Colonic mucosa (tissue), 4 donors: ENCODE measurements at regions not wholly inside any gene's neighbourhood (a gene's known extent, or its start where the extent isn't known, plus 50 kb on each side); places are given as distances from the start of the nearest gene placed in this dataset.
"Not testable (repeated sequence)": the region's sequence is repeated elsewhere in the genome, so short reads cannot be mapped to it uniquely, and the experiment has no call there.

Experiments used
- DNase-seq: peaks from one replicate; pipeline ENCODE4 v3.0.0-alpha.2; 2020
- H3K27ac ChIP-seq: fragments of 200-600 bp; one replicate; pipeline ENCODE4 v1.8.0; 2021
- H3K27me3 ChIP-seq: fragments of 200-600 bp; one replicate; pipeline ENCODE4 v1.8.0; 2021
- H3K36me3 ChIP-seq: fragments of 200-600 bp; one replicate; pipeline ENCODE4 v1.8.0; 2021
- H3K4me1 ChIP-seq: fragments of 200-600 bp; one replicate; pipeline ENCODE4 v1.8.0; 2021; ENCODE audit warnings: mild to moderate bottlenecking
- H3K4me3 ChIP-seq: fragments of 200-600 bp; one replicate; pipeline ENCODE4 v1.8.0; 2021
- H3K9ac ChIP-seq, 2 donors: one replicate each; pipeline ENCODE4 v1.7.0; 2013; ENCODE audit warnings: control low read depth in 2 of 2, low read depth in 2 of 2, low read length in 2 of 2
- H3K9me3 ChIP-seq: fragments of 200-600 bp; one replicate; pipeline ENCODE4 v1.8.0; 2021
- intact Hi-C: fragments of 100-400 bp; cut with DNase I; formaldehyde crosslinking; loops from one replicate; pipeline ENCODE4 v1.14.1; 2022
- TF ChIP-seq, protein P1 (sequence below): fragments of 200-600 bp; IDR thresholded peaks from one replicate; pipeline ENCODE4 v1.8.0; 2022; ENCODE audit warnings: antibody characterized with exemption, mild to moderate bottlenecking
- donor health status: healthy.
- donor health status: DM: no; HTN: no; CAD: no.
- donor health status: DM: no; HTN: no; CAD: no.

DNA sequence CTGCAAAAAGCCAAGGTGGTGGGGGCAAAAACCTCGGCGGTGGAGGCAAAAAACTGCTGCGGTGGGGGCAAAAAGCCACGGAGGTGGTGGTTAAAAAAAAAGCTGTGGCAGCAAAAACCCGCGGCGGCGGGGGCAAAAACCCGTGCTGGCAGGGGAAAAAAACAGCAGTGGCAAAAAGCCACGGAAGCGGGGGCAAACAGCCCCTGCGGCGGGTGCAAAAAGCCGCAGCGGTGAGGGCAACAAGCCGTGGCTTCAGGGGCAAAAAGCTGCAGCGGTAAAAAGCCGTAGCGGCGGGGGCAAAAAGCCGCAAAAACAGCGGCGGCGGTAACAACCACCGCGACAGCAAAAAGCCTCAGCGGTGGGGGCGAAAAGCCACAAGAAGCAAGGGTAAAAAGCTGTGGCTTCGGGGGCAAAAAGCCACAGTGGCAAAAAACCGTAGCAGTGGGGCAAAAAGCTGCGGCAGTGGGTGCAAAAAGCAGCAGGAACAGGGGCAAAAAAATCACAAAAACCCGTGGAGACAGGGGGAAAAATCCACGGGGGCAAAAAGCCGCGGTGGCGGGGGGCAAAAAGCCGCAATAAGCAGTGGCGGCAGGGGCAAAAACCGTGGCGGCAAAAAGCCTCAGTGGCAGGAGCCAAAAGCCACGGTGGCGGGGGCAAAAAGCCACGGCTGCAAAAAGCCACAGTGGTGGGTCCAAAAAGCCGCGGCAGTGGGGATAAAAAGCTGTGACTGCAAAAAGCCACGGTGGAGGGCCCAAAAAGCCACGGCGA is 193.7 kb downstream of the SHCBP1 start:
- H3K9ac ChIP-seq, result no peak overlapping the region
- no peaks in the 10 kb centered on the region for H3K9me3 ChIP-seq
- intact Hi-C loops, result no loop called here
- no peaks in the 10 kb centered on the region for H3K36me3 ChIP-seq
- H3K4me1 ChIP-seq, result no peaks in the 10 kb centered on the region
- no peak for DNase-seq
- no peak overlapping the region for H3K4me3 ChIP-seq
- H3K27ac ChIP-seq, result no peak overlapping the region
- H3K27me3 ChIP-seq, result no peaks in the 10 kb centered on the region
- TF ChIP-seq, protein P1, sequence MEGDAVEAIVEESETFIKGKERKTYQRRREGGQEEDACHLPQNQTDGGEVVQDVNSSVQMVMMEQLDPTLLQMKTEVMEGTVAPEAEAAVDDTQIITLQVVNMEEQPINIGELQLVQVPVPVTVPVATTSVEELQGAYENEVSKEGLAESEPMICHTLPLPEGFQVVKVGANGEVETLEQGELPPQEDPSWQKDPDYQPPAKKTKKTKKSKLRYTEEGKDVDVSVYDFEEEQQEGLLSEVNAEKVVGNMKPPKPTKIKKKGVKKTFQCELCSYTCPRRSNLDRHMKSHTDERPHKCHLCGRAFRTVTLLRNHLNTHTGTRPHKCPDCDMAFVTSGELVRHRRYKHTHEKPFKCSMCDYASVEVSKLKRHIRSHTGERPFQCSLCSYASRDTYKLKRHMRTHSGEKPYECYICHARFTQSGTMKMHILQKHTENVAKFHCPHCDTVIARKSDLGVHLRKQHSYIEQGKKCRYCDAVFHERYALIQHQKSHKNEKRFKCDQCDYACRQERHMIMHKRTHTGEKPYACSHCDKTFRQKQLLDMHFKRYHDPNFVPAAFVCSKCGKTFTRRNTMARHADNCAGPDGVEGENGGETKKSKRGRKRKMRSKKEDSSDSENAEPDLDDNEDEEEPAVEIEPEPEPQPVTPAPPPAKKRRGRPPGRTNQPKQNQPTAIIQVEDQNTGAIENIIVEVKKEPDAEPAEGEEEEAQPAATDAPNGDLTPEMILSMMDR, result no peak

DNA sequence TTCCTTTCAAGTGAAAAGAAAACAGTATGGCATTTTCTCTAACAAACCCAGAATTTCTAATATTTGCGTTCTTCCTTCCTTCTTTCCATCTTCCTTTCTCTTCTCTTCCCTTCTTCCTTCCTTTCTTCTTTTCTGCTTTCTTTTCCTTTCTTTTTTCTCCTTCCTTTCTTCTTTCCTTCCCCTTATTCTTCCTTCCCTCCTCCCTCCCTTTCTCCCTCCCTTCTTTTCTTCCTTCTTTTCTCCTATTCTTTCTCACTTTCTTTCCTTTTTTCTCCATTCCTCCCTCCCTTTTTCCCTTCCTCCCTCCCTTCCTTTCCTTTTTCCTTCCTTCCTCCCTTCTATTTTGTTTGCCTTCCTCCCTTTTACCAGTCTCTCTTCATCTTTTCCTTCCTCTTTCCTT is 194.8 kb downstream of the SHCBP1 start:
- Histone ChIP-seq H3K27me3 (no peaks in the 10 kb centered on the region), H3K4me3 (no peak overlapping the region), H3K4me1 (no peaks in the 10 kb centered on the region), H3K9ac (no peak overlapping the region), H3K36me3 (no peaks in the 10 kb centered on the region), H3K9me3 (no peaks in the 10 kb centered on the region), H3K27ac (no peak overlapping the region)
- intact Hi-C loops, result no loop called here
- no peak for DNase-seq
- TF ChIP-seq, protein P1, result no peak

DNA sequence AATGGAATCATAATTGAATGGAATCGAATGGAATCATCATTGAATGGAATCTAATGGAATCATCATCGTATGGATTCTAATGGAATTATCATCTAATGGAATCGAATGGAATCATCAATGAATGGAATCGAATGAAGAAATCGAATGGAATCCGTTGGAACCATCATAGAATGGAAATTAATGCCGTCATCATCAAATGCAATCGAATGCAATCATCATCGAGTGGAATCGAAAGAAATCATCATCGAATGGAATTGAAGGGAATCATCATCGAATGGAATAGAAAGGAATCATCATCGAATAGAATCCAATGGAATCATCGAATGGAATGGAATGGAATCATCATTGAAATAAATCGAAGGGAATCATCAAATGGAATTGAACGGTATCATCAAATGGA is 217.2 kb downstream of the SHCBP1 start:
- TF ChIP-seq, protein P1, result no peak
- intact Hi-C loops, result no loop called here

DNA sequence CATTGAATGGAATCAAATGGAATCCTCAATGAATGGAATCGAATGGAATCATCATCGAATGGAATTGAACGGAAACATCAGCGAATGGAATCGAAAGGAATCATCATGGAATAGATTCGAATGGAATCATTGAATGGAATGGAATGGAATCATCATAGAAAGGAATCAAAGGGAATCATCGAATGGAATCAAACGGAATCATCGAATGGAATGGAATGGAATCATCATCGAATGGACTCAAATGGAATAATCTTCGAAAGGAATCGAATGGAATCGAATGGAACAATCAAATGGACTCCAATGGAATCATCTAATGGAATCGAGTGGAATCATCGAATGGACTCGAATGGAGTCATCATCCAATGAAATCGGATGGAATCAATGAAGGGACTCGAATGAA is 222.6 kb downstream of the SHCBP1 start:
- H3K4me3 ChIP-seq, H3K9me3 ChIP-seq, H3K27me3 ChIP-seq, H3K27ac ChIP-seq, H3K9ac ChIP-seq, H3K36me3 ChIP-seq, DNase-seq, H3K4me1 ChIP-seq, intact Hi-C loops: not testable (repeated sequence)

More for the DNA sequence above, 217.2 kb downstream of the SHCBP1 start:
- H3K9ac ChIP-seq, result no peak overlapping the region
- no peaks in the 10 kb centered on the region for H3K4me1 ChIP-seq
- no peaks in the 10 kb centered on the region for H3K9me3 ChIP-seq
- H3K4me3 ChIP-seq, result no peak overlapping the region
- H3K27me3 ChIP-seq, result no peaks in the 10 kb centered on the region
- DNase-seq, result no peak
- H3K27ac ChIP-seq, result no peak overlapping the region
- no peaks in the 10 kb centered on the region for H3K36me3 ChIP-seq

DNA sequence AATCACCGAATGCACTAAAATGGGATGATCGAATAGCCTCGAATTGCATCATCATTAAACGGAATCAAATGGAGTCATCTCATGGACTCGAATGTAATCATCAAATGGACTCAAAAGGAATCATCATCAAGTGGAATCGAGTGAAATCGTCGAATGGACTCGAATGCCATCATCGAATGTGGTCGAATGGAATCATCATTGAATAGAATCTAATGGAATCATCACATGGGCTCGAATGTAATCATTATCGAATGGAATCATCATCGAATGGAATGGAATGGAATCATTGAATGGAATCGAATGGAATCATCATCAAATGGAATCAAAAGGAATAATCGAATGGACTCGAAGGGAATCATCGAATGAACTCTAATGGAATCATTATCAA is 224.3 kb downstream of the SHCBP1 start:
- H3K36me3 ChIP-seq, H3K4me3 ChIP-seq, H3K9ac ChIP-seq, H3K9me3 ChIP-seq, H3K27ac ChIP-seq, DNase-seq, H3K4me1 ChIP-seq, H3K27me3 ChIP-seq, intact Hi-C loops: not testable (repeated sequence)

DNA sequence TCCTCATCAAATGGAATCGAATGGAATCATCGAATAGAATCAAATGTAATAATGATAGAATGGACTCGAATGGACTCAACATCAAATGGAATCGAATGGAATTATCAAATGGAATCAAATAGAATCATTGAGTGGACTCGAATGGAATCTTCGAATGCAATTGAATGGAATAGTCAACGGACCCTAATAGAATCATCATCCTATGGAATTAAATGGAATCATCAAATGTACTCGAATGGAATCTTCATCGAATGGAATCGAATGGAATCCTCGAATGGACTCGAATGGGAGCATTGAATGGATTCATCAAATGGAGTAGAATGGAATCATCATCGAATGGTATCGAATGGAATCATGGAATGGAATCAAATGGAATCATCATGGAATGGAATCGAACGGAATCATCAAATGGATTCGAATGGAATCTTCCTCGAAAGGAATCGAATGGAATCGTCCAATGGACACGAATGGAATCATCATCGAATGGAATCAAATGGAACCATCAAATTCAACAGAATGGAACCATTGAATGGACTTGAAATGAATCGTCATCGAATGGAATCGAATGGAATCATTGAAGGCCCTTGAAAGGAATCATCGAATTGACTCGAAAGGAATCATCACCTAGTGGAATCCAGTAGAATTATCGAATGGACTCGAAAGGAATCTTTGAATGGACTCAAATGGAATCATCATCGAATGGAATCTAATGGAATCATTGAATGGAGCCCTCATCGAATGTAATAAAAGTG is 224.9 kb downstream of the SHCBP1 start:
- DNase-seq, H3K36me3 ChIP-seq, H3K27ac ChIP-seq, H3K4me3 ChIP-seq, H3K9me3 ChIP-seq, intact Hi-C loops, H3K9ac ChIP-seq, H3K27me3 ChIP-seq, H3K4me1 ChIP-seq: not testable (repeated sequence)

DNA sequence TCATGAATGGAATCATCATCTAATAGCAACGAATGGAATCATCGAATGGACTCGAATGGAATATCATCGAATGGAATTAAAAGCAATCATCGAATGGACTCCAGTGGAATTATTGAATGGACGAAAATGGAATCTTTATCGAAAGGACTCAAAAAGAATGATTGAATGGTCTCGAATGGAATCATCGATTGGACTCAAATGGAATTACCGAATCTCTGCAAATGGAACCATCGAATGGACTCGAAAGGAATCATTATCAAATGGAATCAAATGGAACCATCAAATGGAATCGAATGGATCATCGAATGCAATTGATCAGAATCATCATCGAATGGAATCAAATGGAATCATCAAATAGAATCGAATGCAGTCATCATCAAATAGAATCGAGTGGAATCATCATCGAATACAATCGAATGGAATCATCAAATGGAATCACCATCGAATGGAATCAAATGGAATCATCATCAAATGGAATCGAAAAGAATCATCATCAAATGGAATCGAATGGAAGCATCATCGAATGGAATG is 225.7 kb downstream of the SHCBP1 start:
- H3K27ac ChIP-seq, H3K36me3 ChIP-seq, H3K4me1 ChIP-seq, DNase-seq, H3K9me3 ChIP-seq, H3K9ac ChIP-seq, H3K4me3 ChIP-seq, H3K27me3 ChIP-seq, intact Hi-C loops: not testable (repeated sequence)

DNA sequence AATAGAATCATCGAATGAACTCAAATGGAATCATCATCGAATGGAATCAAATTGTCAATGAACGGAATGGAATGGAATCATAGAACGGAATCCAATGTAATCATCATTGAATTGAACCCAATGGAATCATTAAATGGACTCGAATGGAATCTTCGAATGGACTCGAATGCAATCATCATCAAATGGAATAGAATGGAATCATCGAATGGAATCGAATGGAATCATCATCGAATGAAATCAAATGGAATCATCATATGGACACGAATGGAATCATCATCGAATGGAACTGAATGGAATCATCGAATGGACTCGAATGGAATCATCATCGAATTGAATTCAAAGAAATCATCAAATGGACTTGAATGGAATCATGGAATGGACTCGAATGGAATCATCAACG is 226.2 kb downstream of the SHCBP1 start:
- intact Hi-C loops, H3K36me3 ChIP-seq, H3K27me3 ChIP-seq, H3K27ac ChIP-seq, DNase-seq, H3K4me1 ChIP-seq, H3K4me3 ChIP-seq, H3K9me3 ChIP-seq, H3K9ac ChIP-seq: not testable (repeated sequence)

DNA sequence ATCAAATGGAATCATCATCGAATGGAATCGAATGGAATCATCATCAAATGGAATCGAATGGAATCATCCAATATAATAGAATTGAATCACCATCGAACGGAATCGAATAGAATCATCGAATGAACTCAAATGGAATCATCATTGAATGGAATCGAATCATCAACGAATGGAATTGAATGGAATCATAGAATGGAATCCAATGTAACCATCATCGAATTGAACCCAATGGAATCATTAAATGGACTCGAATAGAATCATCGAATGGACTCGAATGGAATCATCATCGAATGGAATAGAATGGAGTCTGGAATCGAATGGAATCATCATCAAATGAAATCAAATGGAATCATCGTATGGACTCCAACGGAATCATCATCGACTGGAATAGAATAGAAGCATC is 227.0 kb downstream of the SHCBP1 start:
- H3K36me3 ChIP-seq, H3K27me3 ChIP-seq, H3K27ac ChIP-seq, intact Hi-C loops, DNase-seq, H3K9ac ChIP-seq, H3K4me3 ChIP-seq, H3K9me3 ChIP-seq, H3K4me1 ChIP-seq: not testable (repeated sequence)

DNA sequence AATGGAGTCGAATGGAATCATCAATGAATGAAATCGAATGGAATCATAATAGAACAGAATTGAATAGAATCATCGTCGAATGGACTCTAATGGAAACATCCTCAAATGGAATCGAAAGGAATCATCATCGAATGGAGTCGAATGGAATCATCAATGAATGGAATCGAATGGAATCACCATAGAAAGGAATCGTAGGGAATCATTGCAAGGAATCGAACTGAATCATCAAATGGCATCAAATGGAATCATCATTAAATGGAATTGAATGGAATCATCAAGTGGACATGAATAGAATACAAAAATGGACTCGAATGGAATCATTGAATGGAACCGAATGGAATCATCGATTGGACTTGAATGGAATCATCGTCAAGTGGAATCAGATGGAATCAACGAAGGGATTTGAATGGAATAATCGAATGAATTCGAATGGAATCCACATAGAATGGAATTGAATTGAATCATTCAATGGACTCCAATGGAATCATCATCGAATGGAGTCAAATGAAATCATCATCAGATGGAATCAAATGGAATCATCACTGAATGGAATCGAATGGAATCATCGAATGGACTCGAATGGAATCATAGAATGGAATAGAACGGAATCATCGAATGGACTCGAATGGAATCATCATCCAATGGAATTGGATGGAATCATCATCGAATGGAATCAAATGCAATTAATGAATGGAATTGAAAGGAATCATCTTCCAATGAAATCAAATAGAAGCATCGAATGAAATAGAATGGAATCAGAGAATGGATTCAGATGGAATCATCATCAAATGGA is 228.1 kb downstream of the SHCBP1 start:
- H3K36me3 ChIP-seq, H3K4me3 ChIP-seq, H3K27ac ChIP-seq, H3K27me3 ChIP-seq, H3K4me1 ChIP-seq, intact Hi-C loops, H3K9ac ChIP-seq, H3K9me3 ChIP-seq: not testable (repeated sequence)
- peak; percentile 63 for DNase-seq
